ENCODE measurements at regions not wholly inside any gene's neighbourhood (a gene's known extent, or its start where the extent isn't known, plus 50 kb on each side); places are given as distances from the start of the nearest gene placed in this dataset.

GRCh38 chr5:122697191-122697590 is 77.7 kb upstream of the SNX2 start:
- peaks cover 0 to 5% (median 0%) of the 10 kb centered on the region in 4 experiments for H3K4me1 ChIP-seq (ENCODE audit: control extremely low read depth in 1 of 4, control insufficient read depth in 4 of 4, insufficient read depth in 4 of 4, low read length in 3 of 4)
- DNase-seq: peak in 1 of 3 donors; percentile 1
- ChIA-PET POLR2A (no interaction called here), CTCF (no interaction called here)
- no CpG with 5 or more reads among the region's 2 CpGs for WGBS (ENCODE audit: insufficient coverage)
- no peak overlapping the region for H3K4me3 ChIP-seq (ENCODE audit: control insufficient read depth in 1 of 7, extremely low read depth in 1 of 7, insufficient read depth in 4 of 7, low read depth in 2 of 7, low read length in 6 of 7)
- H3K9me3 ChIP-seq (ENCODE audit: control extremely low read depth in 1 of 5, control insufficient read depth in 4 of 5, insufficient read depth in 2 of 5, low read depth in 1 of 5, low read length in 4 of 5): no peaks in the 10 kb centered on the region
- H3K27ac ChIP-seq (ENCODE audit: insufficient read depth in 1 of 2, low read depth in 1 of 2, low read length in 2 of 2, poor library complexity in 1 of 2, severe bottlenecking in 2 of 2): no peak overlapping the region
- H3K27me3 ChIP-seq (replicated peaks in 2 of 5; ENCODE audit: control insufficient read depth in 4 of 5, insufficient read depth in 5 of 5, low read length in 4 of 5): no peaks in the 10 kb centered on the region
- H3K36me3 ChIP-seq (ENCODE audit: control insufficient read depth in 4 of 4, insufficient read depth in 4 of 4, low read length in 3 of 4): no peaks in the 10 kb centered on the region

GRCh38 chr5:122699201-122699600 is 75.7 kb upstream of the SNX2 start:
- no peak overlapping the region for H3K27ac ChIP-seq (ENCODE audit: insufficient read depth in 1 of 2, low read depth in 1 of 2, low read length in 2 of 2, poor library complexity in 1 of 2, severe bottlenecking in 2 of 2)
- peaks cover 0 to 5% (median 0%) of the 10 kb centered on the region in 4 experiments for H3K4me1 ChIP-seq (ENCODE audit: control extremely low read depth in 1 of 4, control insufficient read depth in 4 of 4, insufficient read depth in 4 of 4, low read length in 3 of 4)
- WGBS (ENCODE audit: insufficient coverage): 85% methylated on average over 2 of the region's 2 CpGs
- DNase-seq: no peak
- CTCF ChIA-PET: no interaction called here
- no peaks in the 10 kb centered on the region for H3K27me3 ChIP-seq (replicated peaks in 2 of 5; ENCODE audit: control insufficient read depth in 4 of 5, insufficient read depth in 5 of 5, low read length in 4 of 5)
- POLR2A ChIA-PET: no interaction called here
- no peak overlapping the region for H3K4me3 ChIP-seq (ENCODE audit: control insufficient read depth in 1 of 7, extremely low read depth in 1 of 7, insufficient read depth in 4 of 7, low read depth in 2 of 7, low read length in 6 of 7)
- H3K36me3 ChIP-seq (ENCODE audit: control insufficient read depth in 4 of 4, insufficient read depth in 4 of 4, low read length in 3 of 4): no peaks in the 10 kb centered on the region
- H3K9me3 ChIP-seq (ENCODE audit: control extremely low read depth in 1 of 5, control insufficient read depth in 4 of 5, insufficient read depth in 2 of 5, low read depth in 1 of 5, low read length in 4 of 5): no peaks in the 10 kb centered on the region

GRCh38 chr5:122701640-122702523 is 73.0 kb upstream of the SNX2 start:
- ChIA-PET POLR2A (no interaction called here), CTCF (interaction anchor here (1.3 kb wide), 1 partner anchor 34 kb away, joined by 3 read pairs; no protein-coding TSS in a partner anchor)
- DNase-seq: peak; percentile 10 to 43 (median 10)
- Histone ChIP-seq H3K27me3 (replicated peaks in 2 of 5; ENCODE audit: control insufficient read depth in 4 of 5, insufficient read depth in 5 of 5, low read length in 4 of 5) (peaks cover 0 to 2% (median 0%) of the 10 kb centered on the region in 5 experiments), H3K9me3 (ENCODE audit: control extremely low read depth in 1 of 5, control insufficient read depth in 4 of 5, insufficient read depth in 2 of 5, low read depth in 1 of 5, low read length in 4 of 5) (no peaks in the 10 kb centered on the region), H3K27ac (ENCODE audit: insufficient read depth in 1 of 2, low read depth in 1 of 2, low read length in 2 of 2, poor library complexity in 1 of 2, severe bottlenecking in 2 of 2) (no peak overlapping the region), H3K4me1 (ENCODE audit: control extremely low read depth in 1 of 4, control insufficient read depth in 4 of 4, insufficient read depth in 4 of 4, low read length in 3 of 4) (peaks cover 0 to 4% (median 0%) of the 10 kb centered on the region in 4 experiments), H3K4me3 (ENCODE audit: control insufficient read depth in 1 of 7, extremely low read depth in 1 of 7, insufficient read depth in 4 of 7, low read depth in 2 of 7, low read length in 6 of 7) (no peak overlapping the region), H3K36me3 (ENCODE audit: control insufficient read depth in 4 of 4, insufficient read depth in 4 of 4, low read length in 3 of 4) (no peaks in the 10 kb centered on the region)
- WGBS (ENCODE audit: insufficient coverage): 85% methylated on average over 2 of the region's 8 CpGs

- Histone ChIP-seq H3K4me1 (ENCODE audit: control extremely low read depth in 1 of 4, control insufficient read depth in 4 of 4, insufficient read depth in 4 of 4, low read length in 3 of 4) (no peaks in the 10 kb centered on the region), H3K9me3 (ENCODE audit: control extremely low read depth in 1 of 5, control insufficient read depth in 4 of 5, insufficient read depth in 2 of 5, low read depth in 1 of 5, low read length in 4 of 5) (no peaks in the 10 kb centered on the region), H3K36me3 (ENCODE audit: control insufficient read depth in 4 of 4, insufficient read depth in 4 of 4, low read length in 3 of 4) (no peaks in the 10 kb centered on the region), H3K27me3 (replicated peaks in 2 of 5; ENCODE audit: control insufficient read depth in 4 of 5, insufficient read depth in 5 of 5, low read length in 4 of 5) (peaks cover 0 to 2% (median 0%) of the 10 kb centered on the region in 5 experiments), H3K4me3 (ENCODE audit: control insufficient read depth in 1 of 7, extremely low read depth in 1 of 7, insufficient read depth in 4 of 7, low read depth in 2 of 7, low read length in 6 of 7) (no peak overlapping the region), H3K27ac (ENCODE audit: insufficient read depth in 1 of 2, low read depth in 1 of 2, low read length in 2 of 2, poor library complexity in 1 of 2, severe bottlenecking in 2 of 2) (no peak overlapping the region)
- WGBS (ENCODE audit: insufficient coverage): 100% methylated on average over 2 of the region's 2 CpGs
- CTCF ChIA-PET: interaction anchor here (1.3 to 1.5 kb wide), 2 partner anchors 33 to 46 kb away, joined by 3 read pairs; no protein-coding TSS in a partner anchor
- POLR2A ChIA-PET: no interaction called here
- peak in 1 of 3 donors; percentile 3 for DNase-seq
These were observed 72.4 kb upstream of the SNX2 start for GRCh38 chr5:122702524-122702875.

GRCh38 chr5:122703203-122703602 is 71.7 kb upstream of the SNX2 start:
- Histone ChIP-seq H3K27me3 (replicated peaks in 2 of 5; ENCODE audit: control insufficient read depth in 4 of 5, insufficient read depth in 5 of 5, low read length in 4 of 5) (peaks cover 0 to 2% (median 0%) of the 10 kb centered on the region in 5 experiments), H3K9me3 (ENCODE audit: control extremely low read depth in 1 of 5, control insufficient read depth in 4 of 5, insufficient read depth in 2 of 5, low read depth in 1 of 5, low read length in 4 of 5) (no peaks in the 10 kb centered on the region), H3K36me3 (ENCODE audit: control insufficient read depth in 4 of 4, insufficient read depth in 4 of 4, low read length in 3 of 4) (no peaks in the 10 kb centered on the region), H3K4me3 (ENCODE audit: control insufficient read depth in 1 of 7, extremely low read depth in 1 of 7, insufficient read depth in 4 of 7, low read depth in 2 of 7, low read length in 6 of 7) (no peak overlapping the region), H3K4me1 (ENCODE audit: control extremely low read depth in 1 of 4, control insufficient read depth in 4 of 4, insufficient read depth in 4 of 4, low read length in 3 of 4) (no peaks in the 10 kb centered on the region), H3K27ac (ENCODE audit: insufficient read depth in 1 of 2, low read depth in 1 of 2, low read length in 2 of 2, poor library complexity in 1 of 2, severe bottlenecking in 2 of 2) (no peak overlapping the region)
- no peak for DNase-seq
- WGBS (ENCODE audit: insufficient coverage): 87% methylated on average over 3 of the region's 4 CpGs
- ChIA-PET POLR2A (interaction anchor here (0.9 kb wide), 1 partner anchor 72 kb away, joined by 3 read pairs; no protein-coding TSS in a partner anchor), CTCF (interaction anchor here (1.3 to 2.3 kb wide), 3 partner anchors 8 to 45 kb away, joined by 3 to 6 read pairs (median 3); no protein-coding TSS in a partner anchor)

GRCh38 chr5:122704247-122705036 is 70.4 kb upstream of the SNX2 start:
- peak; percentile 19 to 58 (median 51) for DNase-seq
- H3K9me3 ChIP-seq (ENCODE audit: control extremely low read depth in 1 of 5, control insufficient read depth in 4 of 5, insufficient read depth in 2 of 5, low read depth in 1 of 5, low read length in 4 of 5): no peaks in the 10 kb centered on the region
- H3K36me3 ChIP-seq (ENCODE audit: control insufficient read depth in 4 of 4, insufficient read depth in 4 of 4, low read length in 3 of 4): no peaks in the 10 kb centered on the region
- peaks cover 0 to 2% (median 0%) of the 10 kb centered on the region in 5 experiments for H3K27me3 ChIP-seq (replicated peaks in 2 of 5; ENCODE audit: control insufficient read depth in 4 of 5, insufficient read depth in 5 of 5, low read length in 4 of 5)
- H3K4me1 ChIP-seq (ENCODE audit: control extremely low read depth in 1 of 4, control insufficient read depth in 4 of 4, insufficient read depth in 4 of 4, low read length in 3 of 4): no peaks in the 10 kb centered on the region
- no peak overlapping the region for H3K4me3 ChIP-seq (ENCODE audit: control insufficient read depth in 1 of 7, extremely low read depth in 1 of 7, insufficient read depth in 4 of 7, low read depth in 2 of 7, low read length in 6 of 7)
- WGBS (ENCODE audit: insufficient coverage): 100% methylated on average over 2 of the region's 4 CpGs
- POLR2A ChIA-PET: interaction anchor here (0.9 kb wide), 1 partner anchor 71 kb away, joined by 3 read pairs; no protein-coding TSS in a partner anchor
- no peak overlapping the region for H3K27ac ChIP-seq (ENCODE audit: insufficient read depth in 1 of 2, low read depth in 1 of 2, low read length in 2 of 2, poor library complexity in 1 of 2, severe bottlenecking in 2 of 2)
- CTCF ChIA-PET: interaction anchor here (0.6 to 2.3 kb wide), 6 partner anchors 9 to 378 kb away, joined by 3 to 6 read pairs (median 3); no protein-coding TSS in a partner anchor
